ENCODE measurements at regions not wholly inside any gene's neighbourhood (a gene's known extent, or its start where the extent isn't known, plus 50 kb on each side); places are given as distances from the start of the nearest gene placed in this dataset.

GRCh38 chr1:239456788-239457187 is 70.4 kb downstream of the CHRM3 start:
- in situ Hi-C loops (cut with MboI; ENCODE audit: low sequenced_read_pairs, unreplicated experiment) = no loop called here
- DNase-seq (ENCODE audit: low spot score) = no peak
- TF ChIP-seq CTCF (IDR thresholded peaks at IDR 0.05; ENCODE audit: borderline replicate concordance, control extremely low read depth, extremely low read depth, insufficient read depth, missing control alignments) = no peak

GRCh38 chr1:239457491-239458143 is 71.2 kb downstream of the CHRM3 start:
- TF ChIP-seq CTCF (IDR thresholded peaks at IDR 0.05; ENCODE audit: borderline replicate concordance, control extremely low read depth, extremely low read depth, insufficient read depth, missing control alignments) = no peak
- DNase-seq (ENCODE audit: low spot score) = no peak
- in situ Hi-C loops (cut with MboI; ENCODE audit: low sequenced_read_pairs, unreplicated experiment) = no loop called here

GRCh38 chr1:239458144-239458500 is 71.8 kb downstream of the CHRM3 start:
- TF ChIP-seq CTCF (IDR thresholded peaks at IDR 0.05; ENCODE audit: borderline replicate concordance, control extremely low read depth, extremely low read depth, insufficient read depth, missing control alignments) = no peak
- DNase-seq (ENCODE audit: low spot score) = no peak
- in situ Hi-C loops (cut with MboI; ENCODE audit: low sequenced_read_pairs, unreplicated experiment) = no loop called here

GRCh38 chr1:239467730-239468129 is 81.4 kb downstream of the CHRM3 start:
- no peak for TF ChIP-seq CTCF (IDR thresholded peaks at IDR 0.05; ENCODE audit: borderline replicate concordance, control extremely low read depth, extremely low read depth, insufficient read depth, missing control alignments)
- no peak for DNase-seq (ENCODE audit: low spot score)
- in situ Hi-C loops (cut with MboI; ENCODE audit: low sequenced_read_pairs, unreplicated experiment) = no loop called here

GRCh38 chr1:239478069-239478468 is 91.7 kb downstream of the CHRM3 start:
- in situ Hi-C loops (cut with MboI; ENCODE audit: low sequenced_read_pairs, unreplicated experiment) = no loop called here
- no peak for DNase-seq (ENCODE audit: low spot score)
- TF ChIP-seq CTCF (IDR thresholded peaks at IDR 0.05; ENCODE audit: borderline replicate concordance, control extremely low read depth, extremely low read depth, insufficient read depth, missing control alignments) = no peak

GRCh38 chr1:239483391-239483790 is 97.0 kb downstream of the CHRM3 start:
- TF ChIP-seq CTCF (IDR thresholded peaks at IDR 0.05; ENCODE audit: borderline replicate concordance, control extremely low read depth, extremely low read depth, insufficient read depth, missing control alignments) = no peak
- no peak for DNase-seq (ENCODE audit: low spot score)
- in situ Hi-C loops (cut with MboI; ENCODE audit: low sequenced_read_pairs, unreplicated experiment) = no loop called here
